ENCODE measurements at regions not wholly inside any gene's neighbourhood (a gene's known extent, or its start where the extent isn't known, plus 50 kb on each side); places are given as distances from the start of the nearest gene placed in this dataset.

DNA sequence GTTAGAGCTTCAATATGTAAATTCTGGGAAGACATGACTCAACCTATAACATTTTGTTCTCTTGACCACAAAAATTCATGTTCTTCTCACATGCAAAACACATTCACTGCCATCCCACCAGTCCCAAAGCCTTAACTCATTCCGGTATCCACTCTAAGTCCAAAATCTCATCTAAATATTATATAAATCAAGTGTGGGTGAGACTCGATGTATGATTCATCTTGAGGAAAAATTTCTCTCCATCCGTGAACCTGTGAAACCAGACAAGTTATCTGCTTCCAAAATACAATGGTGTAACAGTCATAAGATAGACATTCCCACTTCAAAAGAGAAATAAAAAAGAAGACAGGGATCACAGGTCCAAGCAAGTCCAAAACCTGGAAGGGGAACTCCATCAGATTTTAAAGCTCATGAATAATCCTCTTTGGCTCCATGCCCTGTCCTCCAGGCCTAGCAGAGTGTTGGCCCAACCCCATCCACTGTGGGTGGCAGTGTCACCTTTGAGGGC, 101.3 kb downstream of the RAD51AP2 start:
- Histone ChIP-seq H3K27me3 (ENCODE audit: control insufficient read depth, insufficient read depth, low read length) (no peaks in the 10 kb centered on the region), H3K4me3 (ENCODE audit: low read length) (no peak overlapping the region), H3K4me1 (ENCODE audit: control insufficient read depth, insufficient read depth, low read length) (no peaks in the 10 kb centered on the region), H3K27ac (ENCODE audit: low read length) (no peak overlapping the region), H3K36me3 (ENCODE audit: control insufficient read depth, insufficient read depth, low read length) (no peaks in the 10 kb centered on the region), H3K9me3 (ENCODE audit: control insufficient read depth, insufficient read depth, low read length) (no peaks in the 10 kb centered on the region)
- no peak for DNase-seq
- no peak overlapping the region for H3K27ac Mint-ChIP-seq
- no peak for ATAC-seq
- TF ChIP-seq CTCF (IDR thresholded peaks at IDR 0.05): no peak
- H3K27me3 Mint-ChIP-seq (ENCODE audit: low read depth in 2 of 2): no peaks in the 10 kb centered on the region
- intact Hi-C loops (cut with micrococcal nuclease): no loop called here
- WGBS (ENCODE audit: insufficient coverage): 100% methylated on average over 2 of the region's 3 CpGs
- H3K4me1 Mint-ChIP-seq: no peaks in the 10 kb centered on the region
- H3K36me3 Mint-ChIP-seq: no peaks in the 10 kb centered on the region
- no peak overlapping the region for H3K4me3 Mint-ChIP-seq
- H3K9me3 Mint-ChIP-seq: peaks cover 2 to 6% of the 10 kb centered on the region in 2 donors

- no peak for DNase-seq
- Histone ChIP-seq H3K27ac (ENCODE audit: low read length) (no peak overlapping the region), H3K4me3 (ENCODE audit: low read length) (no peak overlapping the region), H3K27me3 (ENCODE audit: control insufficient read depth, insufficient read depth, low read length) (no peaks in the 10 kb centered on the region), H3K36me3 (ENCODE audit: control insufficient read depth, insufficient read depth, low read length) (no peaks in the 10 kb centered on the region), H3K4me1 (ENCODE audit: control insufficient read depth, insufficient read depth, low read length) (no peaks in the 10 kb centered on the region), H3K9me3 (ENCODE audit: control insufficient read depth, insufficient read depth, low read length) (no peaks in the 10 kb centered on the region)
- Mint-ChIP-seq H3K27ac (no peak overlapping the region), H3K27me3 (ENCODE audit: low read depth in 2 of 2) (no peaks in the 10 kb centered on the region), H3K36me3 (no peaks in the 10 kb centered on the region), H3K4me1 (no peaks in the 10 kb centered on the region), H3K4me3 (no peak overlapping the region), H3K9me3 (peaks cover 7 to 14% of the 10 kb centered on the region in 2 donors)
- intact Hi-C loops (cut with micrococcal nuclease): no loop called here
- no peak for ATAC-seq
- TF ChIP-seq CTCF (IDR thresholded peaks at IDR 0.05): no peak
- 88% methylated on average over 1 of the region's 1 CpG for WGBS (ENCODE audit: insufficient coverage)
Measured at GRCh38 chr2:17413036-17413435, 105.2 kb downstream of the RAD51AP2 start.

DNA sequence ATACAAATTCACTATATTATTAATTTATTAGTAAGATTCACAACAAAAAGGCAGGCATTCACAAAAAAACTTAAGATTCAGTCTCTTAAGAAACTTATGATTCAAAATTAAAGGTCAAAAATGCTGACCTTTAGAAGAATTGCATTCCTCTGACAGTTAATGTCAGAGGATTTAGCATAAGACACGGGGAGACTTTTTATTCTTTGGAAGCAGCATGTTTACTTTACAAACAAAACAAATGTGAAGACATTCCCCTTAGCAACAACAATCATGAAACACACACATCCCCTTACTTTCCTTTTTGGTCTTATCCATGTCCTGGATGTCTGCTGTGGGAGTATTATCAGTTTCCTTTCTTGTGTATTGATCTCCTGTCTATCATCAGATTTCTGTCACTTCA, 117.1 kb downstream of the RAD51AP2 start:
- Mint-ChIP-seq H3K27ac (no peak overlapping the region), H3K9me3 (peaks cover 15 to 22% of the 10 kb centered on the region in 2 donors)
- 80% methylated on average over 1 of the region's 1 CpG for WGBS (ENCODE audit: insufficient coverage)

More for the DNA sequence above, 117.1 kb downstream of the RAD51AP2 start:
- H3K27me3 Mint-ChIP-seq (ENCODE audit: low read depth in 2 of 2): no peaks in the 10 kb centered on the region
- no peak for TF ChIP-seq CTCF (IDR thresholded peaks at IDR 0.05)
- ATAC-seq (no peak), DNase-seq (no peak)
- no peaks in the 10 kb centered on the region for H3K4me1 Mint-ChIP-seq
- intact Hi-C loops (cut with micrococcal nuclease): no loop called here
- Histone ChIP-seq H3K27me3 (ENCODE audit: control insufficient read depth, insufficient read depth, low read length) (no peaks in the 10 kb centered on the region), H3K36me3 (ENCODE audit: control insufficient read depth, insufficient read depth, low read length) (no peaks in the 10 kb centered on the region), H3K4me3 (ENCODE audit: low read length) (no peak overlapping the region), H3K27ac (ENCODE audit: low read length) (no peak overlapping the region), H3K4me1 (ENCODE audit: control insufficient read depth, insufficient read depth, low read length) (no peaks in the 10 kb centered on the region), H3K9me3 (ENCODE audit: control insufficient read depth, insufficient read depth, low read length) (no peaks in the 10 kb centered on the region)
- H3K36me3 Mint-ChIP-seq: no peaks in the 10 kb centered on the region
- H3K4me3 Mint-ChIP-seq: no peak overlapping the region
